ENCODE measurements at regions not wholly inside any gene's neighbourhood (a gene's known extent, or its start where the extent isn't known, plus 50 kb on each side); places are given as distances from the start of the nearest gene placed in this dataset.

DNA sequence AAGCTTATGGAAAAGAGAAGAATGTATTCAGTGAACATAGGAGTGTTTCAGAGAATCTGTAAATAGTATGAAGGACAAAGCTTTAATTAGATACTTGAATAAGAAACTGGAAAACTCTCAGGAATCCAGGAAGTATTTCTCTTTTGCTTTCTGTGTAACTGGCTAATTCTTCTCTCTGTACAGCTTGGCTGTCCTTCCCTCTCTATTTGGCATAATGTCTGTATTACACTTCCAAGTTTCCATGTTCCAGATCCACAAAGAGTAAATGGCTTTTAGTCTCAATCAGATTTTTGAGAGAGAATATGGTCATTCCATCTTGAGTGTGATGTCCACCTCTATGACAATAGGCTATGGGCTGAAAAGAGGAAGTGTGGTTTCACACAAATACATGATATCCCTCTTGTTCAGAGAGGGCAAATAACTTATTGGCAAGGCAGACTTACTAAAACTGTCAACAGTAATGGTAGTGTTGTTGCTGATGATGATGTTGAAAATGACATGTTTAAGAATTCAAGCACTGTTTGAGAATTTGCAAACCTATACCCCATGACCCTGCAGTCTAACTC lies 129.2 kb upstream of the ERBB4 start:
- TF ChIP-seq SCRT2 (tag by site-specific recombination; IDR thresholded peaks at IDR 0.05) (no peak), ZNF274 (IDR thresholded peaks at IDR 0.05; ENCODE audit: low read length) (no peak), ZNF274 (tag by site-specific recombination; IDR thresholded peaks at IDR 0.05; ENCODE audit: borderline replicate concordance) (no peak), KLF16 (tag by site-specific recombination; IDR thresholded peaks at IDR 0.05) (no peak), ZNF311 (tag by site-specific recombination; IDR thresholded peaks at IDR 0.05; ENCODE audit: borderline replicate concordance) (no peak), TCF7L2 (IDR thresholded peaks at IDR 0.05; ENCODE audit: borderline replicate concordance, low read depth, low read length) (no peak), ZFP41 (tag by site-specific recombination; IDR thresholded peaks at IDR 0.05; ENCODE audit: borderline replicate concordance) (no peak), ZBTB8A (tag by site-specific recombination; IDR thresholded peaks at IDR 0.05) (no peak)
- TF ChIP-seq, protein P1, sequence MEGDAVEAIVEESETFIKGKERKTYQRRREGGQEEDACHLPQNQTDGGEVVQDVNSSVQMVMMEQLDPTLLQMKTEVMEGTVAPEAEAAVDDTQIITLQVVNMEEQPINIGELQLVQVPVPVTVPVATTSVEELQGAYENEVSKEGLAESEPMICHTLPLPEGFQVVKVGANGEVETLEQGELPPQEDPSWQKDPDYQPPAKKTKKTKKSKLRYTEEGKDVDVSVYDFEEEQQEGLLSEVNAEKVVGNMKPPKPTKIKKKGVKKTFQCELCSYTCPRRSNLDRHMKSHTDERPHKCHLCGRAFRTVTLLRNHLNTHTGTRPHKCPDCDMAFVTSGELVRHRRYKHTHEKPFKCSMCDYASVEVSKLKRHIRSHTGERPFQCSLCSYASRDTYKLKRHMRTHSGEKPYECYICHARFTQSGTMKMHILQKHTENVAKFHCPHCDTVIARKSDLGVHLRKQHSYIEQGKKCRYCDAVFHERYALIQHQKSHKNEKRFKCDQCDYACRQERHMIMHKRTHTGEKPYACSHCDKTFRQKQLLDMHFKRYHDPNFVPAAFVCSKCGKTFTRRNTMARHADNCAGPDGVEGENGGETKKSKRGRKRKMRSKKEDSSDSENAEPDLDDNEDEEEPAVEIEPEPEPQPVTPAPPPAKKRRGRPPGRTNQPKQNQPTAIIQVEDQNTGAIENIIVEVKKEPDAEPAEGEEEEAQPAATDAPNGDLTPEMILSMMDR (tag by site-specific recombination; IDR thresholded peaks at IDR 0.05), result no peak

All from HEK293 (cell line).